Neural progenitor cell (in vitro differentiated cells): ENCODE measurements at regions not wholly inside any gene's neighbourhood (a gene's known extent, or its start where the extent isn't known, plus 50 kb on each side); places are given as distances from the start of the nearest gene placed in this dataset.

Experiments used
- DNase-seq: peaks from one replicate; pipeline ENCODE4 v3.0.0-alpha.2; 2016; ENCODE audit warnings: low spot score
- H2AFZ ChIP-seq: fragments of 200-600 bp; sonication (generic); replicated peaks from 2 replicates; pipeline ENCODE4 v1.6.1; 2016; ENCODE audit warnings: antibody characterized with exemption
- H3F3A ChIP-seq: fragments of 200-600 bp; sonication (generic); 2 replicates; pipeline ENCODE4 v1.6.1; 2016; ENCODE audit warnings: antibody characterized with exemption, low read depth
- H3K27ac ChIP-seq: fragments of 200-600 bp; sonication (generic); 2 replicates; pipeline ENCODE4 v1.5.1; 2016; ENCODE audit warnings: mild to moderate bottlenecking
- H3K27me3 ChIP-seq: fragments of 200-600 bp; sonication (generic); 2 replicates; pipeline ENCODE4 v1.6.1; 2016; ENCODE audit warnings: mild to moderate bottlenecking, moderate library complexity
- H3K36me3 ChIP-seq: fragments of 200-600 bp; sonication (generic); 2 replicates; pipeline ENCODE4 v1.5.1; 2016
- H3K4me1 ChIP-seq: fragments of 200-600 bp; sonication (generic); 2 replicates; pipeline ENCODE4 v1.6.1; 2016; ENCODE audit warnings: mixed run types
- H3K4me2 ChIP-seq: fragments of 200-600 bp; sonication (generic); 2 replicates; pipeline ENCODE4 v1.6.1; 2016
- H3K4me3 ChIP-seq: fragments of 200-600 bp; sonication (generic); 2 replicates; pipeline ENCODE4 v1.5.1; 2016
- H3K79me2 ChIP-seq: fragments of 200-600 bp; sonication (generic); 2 replicates; pipeline ENCODE4 v1.6.1; 2016; ENCODE audit warnings: low read depth
- H3K9ac ChIP-seq: fragments of 200-600 bp; sonication (generic); 2 replicates; pipeline ENCODE4 v1.6.1; 2016
- H3K9me3 ChIP-seq: fragments of 200-600 bp; sonication (generic); 2 replicates; pipeline ENCODE4 v1.5.1; 2016; ENCODE audit warnings: low read depth
- H4K20me1 ChIP-seq: fragments of 200-600 bp; sonication (generic); 2 replicates; pipeline ENCODE4 v1.6.1; 2016; ENCODE audit warnings: low read depth
- H3K27ac Mint-ChIP-seq: 3 replicates; pipeline ENCODE4 v1.8.0; 2021; ENCODE audit warnings: mixed read lengths
- H3K27me3 Mint-ChIP-seq: 2 replicates; pipeline ENCODE4 v1.8.0; 2022; ENCODE audit warnings: low read depth, mild to moderate bottlenecking, inconsistent platforms, moderate library complexity, mixed read lengths; ENCODE audit not compliant: insufficient read depth
- H3K36me3 Mint-ChIP-seq: 3 replicates; pipeline ENCODE4 v1.8.0; 2021; ENCODE audit warnings: mixed read lengths
- H3K4me1 Mint-ChIP-seq: 3 replicates; pipeline ENCODE4 v1.8.0; 2021; ENCODE audit warnings: mixed read lengths
- H3K4me3 Mint-ChIP-seq: 3 replicates; pipeline ENCODE4 v1.8.0; 2021; ENCODE audit warnings: mild to moderate bottlenecking, moderate library complexity, mixed read lengths
- H3K9me3 Mint-ChIP-seq: 3 replicates; pipeline ENCODE4 v1.8.0; 2020; ENCODE audit warnings: mixed read lengths
- EZH2 ChIP-seq: fragments of 200-600 bp; sonication (generic); IDR thresholded peaks from 2 replicates; pipeline ENCODE4 v1.6.1; 2017; ENCODE audit warnings: antibody characterized with exemption, mild to moderate bottlenecking, moderate library complexity
- EZH2phosphoT487 ChIP-seq: fragments of 200-600 bp; sonication (generic); IDR thresholded peaks from 2 replicates; pipeline ENCODE4 v1.6.1; 2017; ENCODE audit warnings: antibody characterized with exemption
- TF ChIP-seq, protein P1 (sequence below): fragments of 200-600 bp; sonication (generic); IDR thresholded peaks from 2 replicates; pipeline ENCODE4 v1.5.1; 2017; ENCODE audit warnings: antibody characterized with exemption, mild to moderate bottlenecking

DNA sequence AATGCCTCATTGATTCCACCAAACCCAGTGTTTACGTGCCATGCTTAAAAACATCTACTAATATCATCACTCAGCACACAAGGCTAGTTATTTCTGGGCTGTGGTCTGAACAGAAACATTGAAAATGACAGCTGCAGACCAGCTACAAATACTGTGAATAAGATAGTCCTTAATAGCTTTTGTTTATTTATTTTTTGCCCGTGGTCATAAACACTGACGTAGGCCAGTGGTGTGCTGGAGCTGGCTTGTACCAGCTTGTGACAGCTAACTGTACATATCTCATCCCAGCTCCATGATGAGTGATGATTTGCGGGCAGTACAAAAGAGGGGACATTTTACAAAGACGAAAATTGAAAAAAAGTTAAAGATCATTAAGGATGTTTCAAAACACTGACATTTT, 1057.0 kb downstream of the EPHA7 start:
- Histone ChIP-seq H3K4me1 (no peaks in the 10 kb centered on the region), H3K36me3 (no peaks in the 10 kb centered on the region), H3K4me2 (no peak overlapping the region), H3K9ac (no peak overlapping the region), H2AFZ (no peak overlapping the region), H3K79me2 (no peaks in the 10 kb centered on the region), H3K27me3 (no peaks in the 10 kb centered on the region), H3K9me3 (no peaks in the 10 kb centered on the region), H3K4me3 (no peak overlapping the region), H3F3A (no peaks in the 10 kb centered on the region), H3K27ac (no peak overlapping the region), H4K20me1 (no peaks in the 10 kb centered on the region)
- no peak for DNase-seq
- TF ChIP-seq, protein P1, sequence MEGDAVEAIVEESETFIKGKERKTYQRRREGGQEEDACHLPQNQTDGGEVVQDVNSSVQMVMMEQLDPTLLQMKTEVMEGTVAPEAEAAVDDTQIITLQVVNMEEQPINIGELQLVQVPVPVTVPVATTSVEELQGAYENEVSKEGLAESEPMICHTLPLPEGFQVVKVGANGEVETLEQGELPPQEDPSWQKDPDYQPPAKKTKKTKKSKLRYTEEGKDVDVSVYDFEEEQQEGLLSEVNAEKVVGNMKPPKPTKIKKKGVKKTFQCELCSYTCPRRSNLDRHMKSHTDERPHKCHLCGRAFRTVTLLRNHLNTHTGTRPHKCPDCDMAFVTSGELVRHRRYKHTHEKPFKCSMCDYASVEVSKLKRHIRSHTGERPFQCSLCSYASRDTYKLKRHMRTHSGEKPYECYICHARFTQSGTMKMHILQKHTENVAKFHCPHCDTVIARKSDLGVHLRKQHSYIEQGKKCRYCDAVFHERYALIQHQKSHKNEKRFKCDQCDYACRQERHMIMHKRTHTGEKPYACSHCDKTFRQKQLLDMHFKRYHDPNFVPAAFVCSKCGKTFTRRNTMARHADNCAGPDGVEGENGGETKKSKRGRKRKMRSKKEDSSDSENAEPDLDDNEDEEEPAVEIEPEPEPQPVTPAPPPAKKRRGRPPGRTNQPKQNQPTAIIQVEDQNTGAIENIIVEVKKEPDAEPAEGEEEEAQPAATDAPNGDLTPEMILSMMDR, result no peak
- TF ChIP-seq EZH2 (no peak), EZH2phosphoT487 (no peak)
- Mint-ChIP-seq H3K4me1 (no peaks in the 10 kb centered on the region), H3K4me3 (no peak overlapping the region), H3K9me3 (no peaks in the 10 kb centered on the region), H3K27ac (no peak overlapping the region), H3K36me3 (no peaks in the 10 kb centered on the region), H3K27me3 (no peaks in the 10 kb centered on the region)

DNA sequence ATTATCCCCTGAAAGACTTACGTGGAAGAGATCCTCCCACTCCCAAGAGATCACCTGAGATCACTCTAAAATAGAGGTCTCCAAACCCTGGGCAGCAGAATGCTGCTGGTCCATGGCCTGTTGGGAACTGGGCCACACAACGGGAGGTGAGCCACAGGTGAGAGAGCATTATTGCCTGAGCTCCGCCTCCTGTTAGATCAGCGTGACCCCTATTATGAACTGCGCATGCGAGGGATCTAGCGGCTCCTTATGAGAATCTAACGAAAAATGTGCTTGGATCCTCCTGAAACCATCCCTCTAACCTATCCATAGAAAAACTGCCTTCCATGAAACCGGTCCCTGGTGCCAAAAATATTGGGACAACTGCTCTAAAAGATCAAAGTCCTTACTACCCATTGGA, 1057.4 kb downstream of the EPHA7 start:
- H3K4me2 ChIP-seq, result no peak overlapping the region
- H3K9ac ChIP-seq, result no peak overlapping the region
- H3K79me2 ChIP-seq, result no peaks in the 10 kb centered on the region
- H2AFZ ChIP-seq, result no peak overlapping the region
- no peaks in the 10 kb centered on the region for H3F3A ChIP-seq
- no peaks in the 10 kb centered on the region for H3K9me3 ChIP-seq
- H3K27ac Mint-ChIP-seq, result no peak overlapping the region
- no peaks in the 10 kb centered on the region for H4K20me1 ChIP-seq
- no peaks in the 10 kb centered on the region for H3K27me3 Mint-ChIP-seq
- TF ChIP-seq, protein P1, result no peak
- TF ChIP-seq EZH2 (no peak), EZH2phosphoT487 (no peak)
- H3K4me1 Mint-ChIP-seq, result no peaks in the 10 kb centered on the region
- no peak overlapping the region for H3K27ac ChIP-seq
- H3K36me3 ChIP-seq, result no peaks in the 10 kb centered on the region
- H3K4me1 ChIP-seq, result no peaks in the 10 kb centered on the region
- no peaks in the 10 kb centered on the region for H3K27me3 ChIP-seq
- no peaks in the 10 kb centered on the region for H3K9me3 Mint-ChIP-seq
- no peak for DNase-seq
- H3K4me3 Mint-ChIP-seq, result no peak overlapping the region
- H3K36me3 Mint-ChIP-seq, result no peaks in the 10 kb centered on the region
- H3K4me3 ChIP-seq, result no peak overlapping the region

DNA sequence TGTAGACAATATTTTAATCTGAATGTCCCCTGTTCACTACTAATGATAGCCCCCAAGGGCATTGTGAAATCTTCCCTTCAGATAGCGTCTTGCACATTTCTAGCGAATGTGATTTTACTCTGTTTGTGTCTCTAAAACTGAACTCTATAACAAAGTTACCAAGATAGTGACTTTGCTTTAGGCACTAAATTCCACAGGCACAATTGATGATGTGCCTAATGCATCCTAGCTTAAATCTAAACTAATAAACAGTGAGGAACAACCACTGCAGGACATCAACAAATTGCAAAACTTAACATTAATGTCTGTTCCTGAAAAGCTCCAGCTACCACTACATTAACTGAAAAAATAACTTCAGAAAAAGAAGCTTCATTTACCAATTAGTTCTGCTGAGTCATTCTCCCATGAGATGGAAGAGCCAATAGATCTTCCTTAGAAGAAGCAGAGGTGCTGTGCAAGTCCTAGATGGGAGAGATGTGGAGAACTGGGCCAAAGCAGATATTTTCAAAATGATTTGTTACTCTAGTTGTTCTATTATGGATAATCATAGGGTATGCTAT, 1065.0 kb downstream of the EPHA7 start:
- Histone ChIP-seq H3K79me2 (no peaks in the 10 kb centered on the region), H4K20me1 (no peaks in the 10 kb centered on the region), H3K9me3 (no peaks in the 10 kb centered on the region), H3K4me1 (no peaks in the 10 kb centered on the region), H3K9ac (no peak overlapping the region), H3K27me3 (no peaks in the 10 kb centered on the region), H3K36me3 (no peaks in the 10 kb centered on the region), H3F3A (no peaks in the 10 kb centered on the region), H3K27ac (no peak overlapping the region), H3K4me3 (no peak overlapping the region), H3K4me2 (no peak overlapping the region), H2AFZ (peak overlapping the region; percentile 1)
- no peaks in the 10 kb centered on the region for H3K4me1 Mint-ChIP-seq
- no peak overlapping the region for H3K4me3 Mint-ChIP-seq
- H3K27me3 Mint-ChIP-seq, result no peaks in the 10 kb centered on the region
- no peak overlapping the region for H3K27ac Mint-ChIP-seq
- H3K36me3 Mint-ChIP-seq, result no peaks in the 10 kb centered on the region
- TF ChIP-seq EZH2phosphoT487 (no peak), EZH2 (no peak)
- TF ChIP-seq, protein P1, result no peak
- no peaks in the 10 kb centered on the region for H3K9me3 Mint-ChIP-seq
- no peak for DNase-seq
